ENCODE measurements at regions not wholly inside any gene's neighbourhood (a gene's known extent, or its start where the extent isn't known, plus 50 kb on each side); places are given as distances from the start of the nearest gene placed in this dataset.

DNA sequence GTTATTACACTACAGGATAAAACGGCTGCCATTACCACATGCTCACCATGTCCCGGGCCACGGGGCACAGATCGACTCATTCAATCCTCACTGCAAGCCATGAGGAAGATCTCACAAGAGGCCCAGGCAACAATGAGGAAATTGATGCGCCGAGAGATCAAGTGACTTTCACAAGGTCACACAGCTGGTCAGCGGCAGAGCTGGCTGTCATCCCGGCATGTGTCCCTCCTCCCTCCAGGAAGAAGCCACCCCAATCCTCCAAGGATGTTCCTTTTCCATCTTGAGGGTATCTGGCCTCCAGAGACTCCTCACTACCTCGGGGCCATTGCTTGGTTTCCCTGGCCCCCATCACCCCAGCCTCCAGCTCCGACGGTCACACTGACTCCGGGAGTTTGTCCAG is 65.3 kb upstream of the GLI2 start:
- TF ChIP-seq CTCF (IDR thresholded peaks at IDR 0.05), result no peak
- TF ChIP-seq POLR2A (IDR thresholded peaks at IDR 0.05), result no peak
